ENCODE measurements at regions not wholly inside any gene's neighbourhood (a gene's known extent, or its start where the extent isn't known, plus 50 kb on each side); places are given as distances from the start of the nearest gene placed in this dataset.

DNA sequence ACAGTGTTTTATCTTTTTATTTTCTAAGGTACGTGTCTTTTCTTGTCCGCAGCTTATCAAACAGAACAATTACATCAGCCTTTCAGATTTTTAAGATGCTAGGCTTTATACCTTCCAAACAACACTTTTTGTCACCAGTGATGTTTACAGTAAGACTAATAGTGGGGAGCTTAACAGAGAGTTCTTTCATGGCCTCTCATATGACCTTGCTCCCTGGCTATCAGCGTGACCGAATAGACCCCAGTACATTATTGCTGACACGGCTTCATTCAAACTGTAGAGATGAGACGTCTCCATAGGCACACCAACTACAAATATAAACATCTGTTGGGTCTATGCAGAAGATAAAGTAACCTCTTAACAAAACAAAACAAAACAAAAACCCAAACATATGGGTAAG, 477.6 kb upstream of the KCNMB2 start:
- TF ChIP-seq, protein P1, sequence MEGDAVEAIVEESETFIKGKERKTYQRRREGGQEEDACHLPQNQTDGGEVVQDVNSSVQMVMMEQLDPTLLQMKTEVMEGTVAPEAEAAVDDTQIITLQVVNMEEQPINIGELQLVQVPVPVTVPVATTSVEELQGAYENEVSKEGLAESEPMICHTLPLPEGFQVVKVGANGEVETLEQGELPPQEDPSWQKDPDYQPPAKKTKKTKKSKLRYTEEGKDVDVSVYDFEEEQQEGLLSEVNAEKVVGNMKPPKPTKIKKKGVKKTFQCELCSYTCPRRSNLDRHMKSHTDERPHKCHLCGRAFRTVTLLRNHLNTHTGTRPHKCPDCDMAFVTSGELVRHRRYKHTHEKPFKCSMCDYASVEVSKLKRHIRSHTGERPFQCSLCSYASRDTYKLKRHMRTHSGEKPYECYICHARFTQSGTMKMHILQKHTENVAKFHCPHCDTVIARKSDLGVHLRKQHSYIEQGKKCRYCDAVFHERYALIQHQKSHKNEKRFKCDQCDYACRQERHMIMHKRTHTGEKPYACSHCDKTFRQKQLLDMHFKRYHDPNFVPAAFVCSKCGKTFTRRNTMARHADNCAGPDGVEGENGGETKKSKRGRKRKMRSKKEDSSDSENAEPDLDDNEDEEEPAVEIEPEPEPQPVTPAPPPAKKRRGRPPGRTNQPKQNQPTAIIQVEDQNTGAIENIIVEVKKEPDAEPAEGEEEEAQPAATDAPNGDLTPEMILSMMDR (IDR thresholded peaks at IDR 0.05) = no peak
- Histone ChIP-seq H3K4me1 (peaks cover 0 to 66% (median 10%) of the 10 kb centered on the region in 4 donors), H3K4me3 (no peak overlapping the region), H3K36me3 (no peaks in the 10 kb centered on the region), H3K9me3 (no peaks in the 10 kb centered on the region), H3K27ac (peak overlapping the region; percentile 14 to 53), H3K27me3 (no peaks in the 10 kb centered on the region)
- intact Hi-C loops (cut with DNase I; ENCODE audit: low total_unique reads) = no loop called here
- no peak for DNase-seq

DNA sequence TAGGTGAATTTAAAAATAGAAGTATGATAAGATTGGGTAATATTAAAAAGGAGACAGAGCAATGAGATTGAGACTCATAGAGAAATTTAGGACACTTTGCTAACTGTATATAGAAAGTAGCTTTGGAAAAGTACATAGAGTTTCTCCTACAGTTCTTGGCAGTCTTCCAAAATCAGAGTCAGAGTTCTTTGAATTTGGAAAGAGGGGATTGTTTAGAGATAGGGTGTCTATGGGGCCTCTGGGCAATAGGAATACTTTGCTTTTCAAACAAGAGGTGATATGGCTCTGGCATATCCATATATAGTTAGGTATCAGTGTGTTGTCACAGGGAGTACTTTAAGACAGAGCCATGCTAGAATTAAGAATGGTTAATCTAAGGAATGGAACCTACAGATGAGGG, 477.1 kb upstream of the KCNMB2 start:
- Histone ChIP-seq H3K9me3 (no peaks in the 10 kb centered on the region), H3K36me3 (no peaks in the 10 kb centered on the region), H3K27me3 (no peaks in the 10 kb centered on the region), H3K27ac (peak overlapping the region; percentile 14 to 53), H3K4me1 (peaks cover 0 to 66% (median 10%) of the 10 kb centered on the region in 4 donors), H3K4me3 (no peak overlapping the region)
- intact Hi-C loops (cut with DNase I; ENCODE audit: low total_unique reads) = no loop called here
- DNase-seq = no peak
- TF ChIP-seq, protein P1 (IDR thresholded peaks at IDR 0.05) = no peak

DNA sequence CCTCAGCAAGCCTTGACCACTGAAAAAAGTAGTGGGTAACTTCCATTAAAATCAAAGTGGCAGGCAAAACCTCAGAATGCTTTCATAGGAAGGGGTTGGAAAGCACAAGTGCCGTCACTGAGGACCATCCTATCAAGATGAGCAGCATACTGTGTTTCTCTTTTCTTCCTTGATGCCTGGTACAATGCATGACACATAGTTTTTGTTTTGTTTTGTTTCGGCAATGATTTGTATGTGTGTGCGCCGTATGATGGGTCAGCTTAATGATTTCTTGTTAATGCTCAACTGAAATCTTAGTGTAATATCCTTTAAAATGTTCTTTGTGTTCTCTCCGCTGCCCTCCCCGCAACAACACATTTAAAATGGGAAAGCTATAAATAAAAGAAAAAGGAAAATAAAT, 476.4 kb upstream of the KCNMB2 start:
- intact Hi-C loops (cut with DNase I; ENCODE audit: low total_unique reads) = no loop called here
- Histone ChIP-seq H3K9me3 (no peaks in the 10 kb centered on the region), H3K27ac (peak overlapping the region; percentile 14 to 53), H3K4me1 (peaks cover 0 to 61% (median 10%) of the 10 kb centered on the region in 4 donors), H3K4me3 (no peak overlapping the region), H3K36me3 (no peaks in the 10 kb centered on the region), H3K27me3 (no peaks in the 10 kb centered on the region)
- TF ChIP-seq, protein P1 (IDR thresholded peaks at IDR 0.05) = no peak
- no peak for DNase-seq

DNA sequence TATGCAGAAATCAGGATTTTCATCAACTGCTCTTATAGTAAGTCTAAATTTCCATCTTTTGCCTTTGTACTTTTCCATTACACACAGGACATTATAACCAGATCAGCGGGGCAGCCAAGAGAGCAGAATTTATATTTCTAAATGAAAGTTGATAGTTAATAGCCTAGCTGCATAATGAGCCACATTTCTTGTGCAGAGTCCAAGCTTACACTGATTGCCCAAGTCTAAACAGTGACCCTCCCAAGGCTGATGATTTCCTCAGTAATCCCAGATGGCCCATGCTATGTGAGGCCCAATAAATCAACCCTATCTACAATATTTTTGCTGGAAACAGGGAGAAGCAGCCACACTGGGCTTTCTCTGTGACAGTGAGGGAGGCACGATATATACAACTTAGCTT, 475.8 kb upstream of the KCNMB2 start:
- no peak overlapping the region for H3K4me3 ChIP-seq
- intact Hi-C loops (cut with DNase I; ENCODE audit: low total_unique reads) = no loop called here
- H3K27me3 ChIP-seq = no peaks in the 10 kb centered on the region
- peak overlapping the region in 1 of 2 donors; percentile 53 for H3K27ac ChIP-seq
- H3K4me1 ChIP-seq = peaks cover 0 to 55% (median 10%) of the 10 kb centered on the region in 4 donors
- peak in 1 of 2 donors; percentile 47 for DNase-seq
- H3K36me3 ChIP-seq = no peaks in the 10 kb centered on the region
- H3K9me3 ChIP-seq = no peaks in the 10 kb centered on the region
- TF ChIP-seq, protein P1 (IDR thresholded peaks at IDR 0.05) = no peak

DNA sequence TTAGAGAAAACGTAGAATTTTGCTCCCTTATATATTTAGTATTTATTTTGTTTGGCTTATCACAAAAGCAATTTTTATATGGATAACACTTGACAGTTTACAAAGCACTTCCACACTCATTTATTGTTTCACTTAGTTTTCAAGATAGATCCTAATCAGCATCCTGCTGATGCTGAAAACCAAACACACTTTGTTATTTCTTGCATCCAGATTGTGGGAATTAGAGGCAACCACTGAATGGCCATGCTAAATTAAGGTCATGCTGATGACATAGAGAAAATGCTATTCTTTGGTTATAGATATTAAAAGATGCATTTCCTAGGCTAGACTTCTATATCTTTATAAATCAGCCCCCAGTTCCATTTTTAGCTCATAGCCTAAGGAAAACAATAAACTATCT, 474.1 kb upstream of the KCNMB2 start:
- Histone ChIP-seq H3K4me3 (no peak overlapping the region), H3K27ac (no peak overlapping the region), H3K9me3 (no peaks in the 10 kb centered on the region), H3K36me3 (no peaks in the 10 kb centered on the region), H3K27me3 (no peaks in the 10 kb centered on the region), H3K4me1 (peaks cover 0 to 43% (median 10%) of the 10 kb centered on the region in 4 donors)
- TF ChIP-seq, protein P1 (IDR thresholded peaks at IDR 0.05) = no peak
- no peak for DNase-seq
- intact Hi-C loops (cut with DNase I; ENCODE audit: low total_unique reads) = no loop called here

DNA sequence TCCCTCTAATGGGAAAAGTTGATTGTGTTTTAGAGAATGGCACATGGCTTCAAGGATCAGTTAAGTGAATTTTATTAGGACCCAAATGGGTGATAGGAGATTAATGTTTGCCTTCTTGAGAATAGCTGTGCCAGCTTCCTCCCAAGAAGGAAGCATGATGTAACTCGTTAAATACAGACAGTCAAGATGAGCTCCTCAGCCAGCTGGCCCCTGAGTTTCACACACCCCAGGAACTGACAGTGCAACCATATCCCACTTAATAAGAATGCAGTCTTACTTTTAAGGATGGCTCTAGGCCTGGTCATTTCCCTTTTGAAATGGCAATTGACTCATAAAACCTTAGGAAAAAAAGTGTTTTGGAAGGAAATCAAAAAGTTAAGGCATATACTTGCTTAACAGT, 472.8 kb upstream of the KCNMB2 start:
- no peak overlapping the region for H3K27ac ChIP-seq
- intact Hi-C loops (cut with DNase I; ENCODE audit: low total_unique reads) = no loop called here
- H3K27me3 ChIP-seq = no peaks in the 10 kb centered on the region
- TF ChIP-seq, protein P1 (IDR thresholded peaks at IDR 0.05) = no peak
- DNase-seq = peak in 1 of 2 donors; percentile 24
- H3K4me1 ChIP-seq = peaks cover 0 to 34% (median 8%) of the 10 kb centered on the region in 4 donors
- no peak overlapping the region for H3K4me3 ChIP-seq
- H3K36me3 ChIP-seq = no peaks in the 10 kb centered on the region
- no peaks in the 10 kb centered on the region for H3K9me3 ChIP-seq
